Neural progenitor cell (in vitro differentiated cells): ENCODE measurements at regions not wholly inside any gene's neighbourhood (a gene's known extent, or its start where the extent isn't known, plus 50 kb on each side); places are given as distances from the start of the nearest gene placed in this dataset.

ENCODE experiments used
- CTCF ChIP-seq: fragments of 200-600 bp; sonication (generic); IDR thresholded peaks from 2 replicates; pipeline ENCODE4 v1.5.1; 2017; ENCODE audit warnings: antibody characterized with exemption, mild to moderate bottlenecking
- EZH2 ChIP-seq: fragments of 200-600 bp; sonication (generic); IDR thresholded peaks from 2 replicates; pipeline ENCODE4 v1.6.1; 2017; ENCODE audit warnings: antibody characterized with exemption, mild to moderate bottlenecking, moderate library complexity
- EZH2phosphoT487 ChIP-seq: fragments of 200-600 bp; sonication (generic); IDR thresholded peaks from 2 replicates; pipeline ENCODE4 v1.6.1; 2017; ENCODE audit warnings: antibody characterized with exemption

- TF ChIP-seq CTCF (no peak), EZH2phosphoT487 (no peak), EZH2 (no peak)
Measured at GRCh38 chr14:44040561-44040960, 466.5 kb downstream of the FSCB start.
